NAMALWA (cell line): ENCODE measurements at regions not wholly inside any gene's neighbourhood (a gene's known extent, or its start where the extent isn't known, plus 50 kb on each side); places are given as distances from the start of the nearest gene placed in this dataset.
"Not testable (repeated sequence)": the region's sequence is repeated elsewhere in the genome, so short reads cannot be mapped to it uniquely, and the experiment has no call there.

Experiments
- DNase-seq: peaks from one replicate; pipeline ENCODE4 v3.0.0-alpha.2; 2015; ENCODE audit warnings: low spot score

DNA sequence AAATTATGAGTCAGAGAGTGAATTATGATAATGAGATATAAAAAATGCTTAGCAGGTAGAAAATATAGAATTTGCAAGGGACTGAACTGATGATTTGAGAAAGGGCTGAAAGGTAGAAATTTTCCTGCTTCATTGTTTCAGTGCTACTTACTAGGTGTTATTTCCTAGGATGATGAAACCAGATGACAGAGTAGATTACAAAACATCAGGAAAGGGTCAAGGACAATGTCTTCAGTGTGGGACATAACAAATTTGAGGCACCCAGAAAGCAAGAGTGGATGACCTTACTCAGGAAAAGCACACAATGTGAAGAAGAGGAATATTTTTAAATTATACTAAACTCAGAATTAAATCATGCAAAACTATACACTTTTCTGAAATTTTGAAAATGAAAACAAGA is 102.1 kb downstream of the SHCBP1 start:
- DNase-seq = no peak

DNA sequence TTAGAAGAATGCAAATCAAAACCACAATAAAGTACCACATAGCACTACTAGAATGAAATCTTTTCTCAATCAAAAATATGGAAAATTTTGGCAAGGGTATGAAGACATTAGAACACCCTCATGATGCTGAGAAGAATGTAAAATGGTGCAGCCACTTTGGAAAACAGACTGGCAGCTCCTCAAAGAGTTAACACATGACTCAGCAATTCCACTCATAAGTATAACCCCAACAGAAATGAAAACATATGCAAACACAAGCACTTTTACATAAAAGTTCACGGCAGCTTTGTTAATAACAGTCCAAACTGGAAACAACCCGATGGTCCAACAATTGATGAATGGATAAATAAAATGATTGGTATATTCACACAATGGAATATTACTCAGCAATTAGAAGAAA is 124.5 kb downstream of the SHCBP1 start:
- DNase-seq = no peak

DNA sequence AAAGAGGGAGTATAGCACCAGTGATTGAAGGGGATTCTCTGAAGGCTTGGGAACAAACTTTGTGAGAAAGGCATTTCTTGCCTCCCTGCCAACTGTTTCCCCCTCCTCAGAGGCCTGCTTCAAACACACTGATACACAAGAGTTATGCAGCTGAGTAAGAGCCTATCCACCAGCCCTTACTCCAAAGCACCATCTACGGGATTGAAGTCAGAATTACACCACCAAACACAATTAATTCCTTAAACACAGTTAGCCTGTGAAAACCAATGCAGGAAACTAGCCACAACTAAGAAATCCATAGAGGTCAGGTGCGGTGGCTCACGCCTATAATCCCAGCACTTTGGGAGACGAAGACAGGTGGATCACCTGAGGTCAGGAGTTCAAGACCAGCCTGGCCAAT is 138.3 kb downstream of the SHCBP1 start:
- DNase-seq = peak; percentile 21

DNA sequence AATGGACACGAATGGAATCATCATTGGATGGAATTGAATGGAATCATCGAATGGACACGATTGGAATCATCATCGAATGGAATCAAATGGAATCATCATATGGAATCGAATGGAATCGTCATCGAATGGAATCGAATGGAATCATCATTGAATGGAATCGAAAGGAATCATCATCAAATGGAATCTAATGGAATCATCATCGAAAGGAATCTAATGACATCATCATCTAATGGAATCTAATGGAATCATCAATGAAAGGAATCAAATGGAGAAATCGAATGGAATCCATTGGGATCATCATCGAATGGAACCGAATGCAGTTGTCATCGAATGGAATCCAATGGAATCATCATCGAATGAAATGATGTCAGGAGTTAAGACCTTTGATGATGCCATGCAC is 154.9 kb downstream of the SHCBP1 start:
- DNase-seq = no peak

DNA sequence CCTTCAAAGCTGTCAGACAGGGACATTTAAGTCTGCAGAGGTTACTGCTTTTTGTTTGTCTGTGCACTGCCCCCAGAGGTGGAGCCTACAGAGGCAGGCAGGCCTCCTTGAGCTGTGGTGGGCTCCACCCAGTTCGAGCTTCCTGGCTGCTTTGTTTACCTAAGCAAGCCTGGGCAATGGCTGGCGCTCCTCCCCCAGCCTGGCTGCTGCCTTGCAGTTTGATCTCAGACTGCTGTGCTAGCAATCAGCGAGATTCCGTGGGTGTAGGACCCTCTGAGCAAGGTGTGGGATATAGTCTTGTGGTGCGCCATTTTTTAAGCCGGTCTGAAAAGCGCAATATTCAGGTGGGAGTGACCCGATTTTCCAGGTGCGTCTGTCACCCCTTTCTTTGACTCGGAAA is 166.4 kb downstream of the SHCBP1 start:
- DNase-seq = not testable (repeated sequence)

DNA sequence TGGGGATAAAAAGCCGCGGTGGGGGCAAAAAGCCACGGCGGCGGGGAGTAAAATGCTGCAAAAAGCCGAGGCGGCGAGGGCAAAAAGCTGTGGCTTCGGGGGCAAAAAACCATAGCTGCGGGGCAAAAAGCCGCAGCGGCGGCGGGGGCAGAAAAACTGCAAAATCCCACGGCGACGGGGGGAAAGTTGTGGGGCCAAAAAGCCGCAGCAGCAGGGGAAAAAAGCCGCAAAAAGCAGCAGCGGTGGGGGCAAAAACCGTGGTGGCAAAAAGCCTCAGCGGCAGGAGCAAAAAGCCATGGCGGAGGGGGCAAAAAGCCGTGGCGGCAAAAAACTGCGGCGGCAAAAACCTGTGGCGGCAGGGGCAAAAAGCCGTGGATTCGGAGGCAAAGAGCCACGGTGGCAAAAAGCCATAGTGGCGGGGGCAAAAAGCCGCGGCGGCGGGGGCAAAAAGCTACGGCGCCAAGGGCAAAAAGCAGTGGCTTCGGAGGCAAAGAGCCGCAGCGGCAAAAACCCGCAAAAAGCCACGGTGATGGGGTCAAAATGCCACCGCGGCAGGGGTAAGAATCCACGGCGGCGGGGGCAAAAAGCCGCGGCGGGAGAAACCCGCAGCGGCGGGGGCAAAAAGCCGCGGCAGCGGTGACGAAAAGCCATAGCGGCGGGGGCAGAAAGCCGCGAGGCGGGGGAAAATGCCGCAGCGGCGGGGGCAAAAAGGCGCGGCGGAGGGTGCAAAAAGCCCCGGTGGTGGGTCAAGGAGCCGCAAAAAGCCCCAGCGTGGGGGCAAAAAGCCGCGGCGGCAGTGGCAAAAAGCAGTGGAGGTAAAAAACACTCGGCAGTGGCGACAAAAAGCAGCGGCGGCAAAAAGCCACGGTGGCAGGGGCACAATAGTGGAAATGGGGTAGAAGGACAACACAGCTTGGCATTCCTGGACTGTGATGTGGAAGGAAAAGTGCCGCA is 192.8 kb downstream of the SHCBP1 start:
- no peak for DNase-seq

DNA sequence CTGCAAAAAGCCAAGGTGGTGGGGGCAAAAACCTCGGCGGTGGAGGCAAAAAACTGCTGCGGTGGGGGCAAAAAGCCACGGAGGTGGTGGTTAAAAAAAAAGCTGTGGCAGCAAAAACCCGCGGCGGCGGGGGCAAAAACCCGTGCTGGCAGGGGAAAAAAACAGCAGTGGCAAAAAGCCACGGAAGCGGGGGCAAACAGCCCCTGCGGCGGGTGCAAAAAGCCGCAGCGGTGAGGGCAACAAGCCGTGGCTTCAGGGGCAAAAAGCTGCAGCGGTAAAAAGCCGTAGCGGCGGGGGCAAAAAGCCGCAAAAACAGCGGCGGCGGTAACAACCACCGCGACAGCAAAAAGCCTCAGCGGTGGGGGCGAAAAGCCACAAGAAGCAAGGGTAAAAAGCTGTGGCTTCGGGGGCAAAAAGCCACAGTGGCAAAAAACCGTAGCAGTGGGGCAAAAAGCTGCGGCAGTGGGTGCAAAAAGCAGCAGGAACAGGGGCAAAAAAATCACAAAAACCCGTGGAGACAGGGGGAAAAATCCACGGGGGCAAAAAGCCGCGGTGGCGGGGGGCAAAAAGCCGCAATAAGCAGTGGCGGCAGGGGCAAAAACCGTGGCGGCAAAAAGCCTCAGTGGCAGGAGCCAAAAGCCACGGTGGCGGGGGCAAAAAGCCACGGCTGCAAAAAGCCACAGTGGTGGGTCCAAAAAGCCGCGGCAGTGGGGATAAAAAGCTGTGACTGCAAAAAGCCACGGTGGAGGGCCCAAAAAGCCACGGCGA is 193.7 kb downstream of the SHCBP1 start:
- DNase-seq = no peak

DNA sequence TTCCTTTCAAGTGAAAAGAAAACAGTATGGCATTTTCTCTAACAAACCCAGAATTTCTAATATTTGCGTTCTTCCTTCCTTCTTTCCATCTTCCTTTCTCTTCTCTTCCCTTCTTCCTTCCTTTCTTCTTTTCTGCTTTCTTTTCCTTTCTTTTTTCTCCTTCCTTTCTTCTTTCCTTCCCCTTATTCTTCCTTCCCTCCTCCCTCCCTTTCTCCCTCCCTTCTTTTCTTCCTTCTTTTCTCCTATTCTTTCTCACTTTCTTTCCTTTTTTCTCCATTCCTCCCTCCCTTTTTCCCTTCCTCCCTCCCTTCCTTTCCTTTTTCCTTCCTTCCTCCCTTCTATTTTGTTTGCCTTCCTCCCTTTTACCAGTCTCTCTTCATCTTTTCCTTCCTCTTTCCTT is 194.8 kb downstream of the SHCBP1 start:
- DNase-seq = no peak

DNA sequence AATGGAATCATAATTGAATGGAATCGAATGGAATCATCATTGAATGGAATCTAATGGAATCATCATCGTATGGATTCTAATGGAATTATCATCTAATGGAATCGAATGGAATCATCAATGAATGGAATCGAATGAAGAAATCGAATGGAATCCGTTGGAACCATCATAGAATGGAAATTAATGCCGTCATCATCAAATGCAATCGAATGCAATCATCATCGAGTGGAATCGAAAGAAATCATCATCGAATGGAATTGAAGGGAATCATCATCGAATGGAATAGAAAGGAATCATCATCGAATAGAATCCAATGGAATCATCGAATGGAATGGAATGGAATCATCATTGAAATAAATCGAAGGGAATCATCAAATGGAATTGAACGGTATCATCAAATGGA is 217.2 kb downstream of the SHCBP1 start:
- DNase-seq = no peak

DNA sequence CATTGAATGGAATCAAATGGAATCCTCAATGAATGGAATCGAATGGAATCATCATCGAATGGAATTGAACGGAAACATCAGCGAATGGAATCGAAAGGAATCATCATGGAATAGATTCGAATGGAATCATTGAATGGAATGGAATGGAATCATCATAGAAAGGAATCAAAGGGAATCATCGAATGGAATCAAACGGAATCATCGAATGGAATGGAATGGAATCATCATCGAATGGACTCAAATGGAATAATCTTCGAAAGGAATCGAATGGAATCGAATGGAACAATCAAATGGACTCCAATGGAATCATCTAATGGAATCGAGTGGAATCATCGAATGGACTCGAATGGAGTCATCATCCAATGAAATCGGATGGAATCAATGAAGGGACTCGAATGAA is 222.6 kb downstream of the SHCBP1 start:
- not testable (repeated sequence) for DNase-seq

DNA sequence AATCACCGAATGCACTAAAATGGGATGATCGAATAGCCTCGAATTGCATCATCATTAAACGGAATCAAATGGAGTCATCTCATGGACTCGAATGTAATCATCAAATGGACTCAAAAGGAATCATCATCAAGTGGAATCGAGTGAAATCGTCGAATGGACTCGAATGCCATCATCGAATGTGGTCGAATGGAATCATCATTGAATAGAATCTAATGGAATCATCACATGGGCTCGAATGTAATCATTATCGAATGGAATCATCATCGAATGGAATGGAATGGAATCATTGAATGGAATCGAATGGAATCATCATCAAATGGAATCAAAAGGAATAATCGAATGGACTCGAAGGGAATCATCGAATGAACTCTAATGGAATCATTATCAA is 224.3 kb downstream of the SHCBP1 start:
- DNase-seq = peak; percentile 9

DNA sequence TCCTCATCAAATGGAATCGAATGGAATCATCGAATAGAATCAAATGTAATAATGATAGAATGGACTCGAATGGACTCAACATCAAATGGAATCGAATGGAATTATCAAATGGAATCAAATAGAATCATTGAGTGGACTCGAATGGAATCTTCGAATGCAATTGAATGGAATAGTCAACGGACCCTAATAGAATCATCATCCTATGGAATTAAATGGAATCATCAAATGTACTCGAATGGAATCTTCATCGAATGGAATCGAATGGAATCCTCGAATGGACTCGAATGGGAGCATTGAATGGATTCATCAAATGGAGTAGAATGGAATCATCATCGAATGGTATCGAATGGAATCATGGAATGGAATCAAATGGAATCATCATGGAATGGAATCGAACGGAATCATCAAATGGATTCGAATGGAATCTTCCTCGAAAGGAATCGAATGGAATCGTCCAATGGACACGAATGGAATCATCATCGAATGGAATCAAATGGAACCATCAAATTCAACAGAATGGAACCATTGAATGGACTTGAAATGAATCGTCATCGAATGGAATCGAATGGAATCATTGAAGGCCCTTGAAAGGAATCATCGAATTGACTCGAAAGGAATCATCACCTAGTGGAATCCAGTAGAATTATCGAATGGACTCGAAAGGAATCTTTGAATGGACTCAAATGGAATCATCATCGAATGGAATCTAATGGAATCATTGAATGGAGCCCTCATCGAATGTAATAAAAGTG is 224.9 kb downstream of the SHCBP1 start:
- DNase-seq = peak; percentile 37

DNA sequence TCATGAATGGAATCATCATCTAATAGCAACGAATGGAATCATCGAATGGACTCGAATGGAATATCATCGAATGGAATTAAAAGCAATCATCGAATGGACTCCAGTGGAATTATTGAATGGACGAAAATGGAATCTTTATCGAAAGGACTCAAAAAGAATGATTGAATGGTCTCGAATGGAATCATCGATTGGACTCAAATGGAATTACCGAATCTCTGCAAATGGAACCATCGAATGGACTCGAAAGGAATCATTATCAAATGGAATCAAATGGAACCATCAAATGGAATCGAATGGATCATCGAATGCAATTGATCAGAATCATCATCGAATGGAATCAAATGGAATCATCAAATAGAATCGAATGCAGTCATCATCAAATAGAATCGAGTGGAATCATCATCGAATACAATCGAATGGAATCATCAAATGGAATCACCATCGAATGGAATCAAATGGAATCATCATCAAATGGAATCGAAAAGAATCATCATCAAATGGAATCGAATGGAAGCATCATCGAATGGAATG is 225.7 kb downstream of the SHCBP1 start:
- DNase-seq = peak; percentile 44

DNA sequence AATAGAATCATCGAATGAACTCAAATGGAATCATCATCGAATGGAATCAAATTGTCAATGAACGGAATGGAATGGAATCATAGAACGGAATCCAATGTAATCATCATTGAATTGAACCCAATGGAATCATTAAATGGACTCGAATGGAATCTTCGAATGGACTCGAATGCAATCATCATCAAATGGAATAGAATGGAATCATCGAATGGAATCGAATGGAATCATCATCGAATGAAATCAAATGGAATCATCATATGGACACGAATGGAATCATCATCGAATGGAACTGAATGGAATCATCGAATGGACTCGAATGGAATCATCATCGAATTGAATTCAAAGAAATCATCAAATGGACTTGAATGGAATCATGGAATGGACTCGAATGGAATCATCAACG is 226.2 kb downstream of the SHCBP1 start:
- peak; percentile 65 for DNase-seq

DNA sequence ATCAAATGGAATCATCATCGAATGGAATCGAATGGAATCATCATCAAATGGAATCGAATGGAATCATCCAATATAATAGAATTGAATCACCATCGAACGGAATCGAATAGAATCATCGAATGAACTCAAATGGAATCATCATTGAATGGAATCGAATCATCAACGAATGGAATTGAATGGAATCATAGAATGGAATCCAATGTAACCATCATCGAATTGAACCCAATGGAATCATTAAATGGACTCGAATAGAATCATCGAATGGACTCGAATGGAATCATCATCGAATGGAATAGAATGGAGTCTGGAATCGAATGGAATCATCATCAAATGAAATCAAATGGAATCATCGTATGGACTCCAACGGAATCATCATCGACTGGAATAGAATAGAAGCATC is 227.0 kb downstream of the SHCBP1 start:
- peak; percentile 14 for DNase-seq

DNA sequence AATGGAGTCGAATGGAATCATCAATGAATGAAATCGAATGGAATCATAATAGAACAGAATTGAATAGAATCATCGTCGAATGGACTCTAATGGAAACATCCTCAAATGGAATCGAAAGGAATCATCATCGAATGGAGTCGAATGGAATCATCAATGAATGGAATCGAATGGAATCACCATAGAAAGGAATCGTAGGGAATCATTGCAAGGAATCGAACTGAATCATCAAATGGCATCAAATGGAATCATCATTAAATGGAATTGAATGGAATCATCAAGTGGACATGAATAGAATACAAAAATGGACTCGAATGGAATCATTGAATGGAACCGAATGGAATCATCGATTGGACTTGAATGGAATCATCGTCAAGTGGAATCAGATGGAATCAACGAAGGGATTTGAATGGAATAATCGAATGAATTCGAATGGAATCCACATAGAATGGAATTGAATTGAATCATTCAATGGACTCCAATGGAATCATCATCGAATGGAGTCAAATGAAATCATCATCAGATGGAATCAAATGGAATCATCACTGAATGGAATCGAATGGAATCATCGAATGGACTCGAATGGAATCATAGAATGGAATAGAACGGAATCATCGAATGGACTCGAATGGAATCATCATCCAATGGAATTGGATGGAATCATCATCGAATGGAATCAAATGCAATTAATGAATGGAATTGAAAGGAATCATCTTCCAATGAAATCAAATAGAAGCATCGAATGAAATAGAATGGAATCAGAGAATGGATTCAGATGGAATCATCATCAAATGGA is 228.1 kb downstream of the SHCBP1 start:
- DNase-seq = peak; percentile 55

DNA sequence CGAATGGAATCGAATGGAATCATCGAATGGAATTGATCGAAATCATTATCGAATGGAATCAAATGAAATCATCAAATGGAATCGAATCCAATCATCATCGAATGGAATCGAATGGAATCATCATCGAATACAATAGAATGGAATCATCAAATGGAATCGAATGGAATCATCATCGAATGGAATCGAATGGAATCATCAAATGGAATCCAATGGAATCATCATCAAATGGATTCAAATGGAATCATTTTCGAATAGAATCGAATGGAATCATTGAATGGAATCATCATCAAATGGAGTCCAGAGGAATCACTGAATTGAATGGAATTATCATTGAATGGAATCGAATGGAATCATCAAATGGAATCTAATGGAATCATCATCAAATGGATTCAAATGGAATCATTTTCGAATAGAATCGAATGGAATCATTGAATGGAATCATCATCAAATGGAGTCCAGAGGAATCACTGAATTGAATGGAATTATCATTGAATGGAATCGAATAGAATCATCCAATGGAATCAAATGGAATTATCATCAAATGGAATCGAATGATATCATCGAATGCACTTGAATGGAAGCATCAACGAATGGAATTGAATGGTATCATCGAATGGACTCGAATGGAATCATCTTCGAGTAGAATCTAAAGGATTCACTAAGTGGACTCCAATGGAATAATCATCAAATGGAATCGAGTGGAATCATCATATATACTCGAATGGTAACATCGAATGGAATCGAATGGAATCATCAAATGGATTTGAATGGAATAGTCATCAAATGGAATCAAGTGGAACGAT is 230.3 kb downstream of the SHCBP1 start:
- peak; percentile 40 for DNase-seq

DNA sequence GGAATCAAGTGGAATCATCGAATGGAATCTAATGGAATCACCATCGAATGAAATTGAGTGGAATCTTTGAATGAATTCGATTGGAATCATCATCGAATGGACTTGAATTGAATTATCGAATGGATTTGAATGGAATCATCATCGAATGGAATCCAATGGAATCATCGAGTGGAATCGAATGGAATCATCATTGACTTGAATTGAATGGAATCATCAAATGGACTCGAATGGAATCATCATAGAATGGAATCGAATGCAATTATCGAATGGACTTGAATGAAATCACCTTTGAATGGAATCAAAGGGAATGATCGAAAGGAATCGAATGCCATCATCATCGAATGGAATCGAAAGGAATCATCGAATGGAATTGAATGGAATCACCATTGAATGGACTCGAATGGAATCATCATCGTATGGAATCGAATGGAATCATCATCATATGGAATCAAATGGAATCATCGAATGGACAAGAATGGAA is 231.6 kb downstream of the SHCBP1 start:
- peak; percentile 93 for DNase-seq

DNA sequence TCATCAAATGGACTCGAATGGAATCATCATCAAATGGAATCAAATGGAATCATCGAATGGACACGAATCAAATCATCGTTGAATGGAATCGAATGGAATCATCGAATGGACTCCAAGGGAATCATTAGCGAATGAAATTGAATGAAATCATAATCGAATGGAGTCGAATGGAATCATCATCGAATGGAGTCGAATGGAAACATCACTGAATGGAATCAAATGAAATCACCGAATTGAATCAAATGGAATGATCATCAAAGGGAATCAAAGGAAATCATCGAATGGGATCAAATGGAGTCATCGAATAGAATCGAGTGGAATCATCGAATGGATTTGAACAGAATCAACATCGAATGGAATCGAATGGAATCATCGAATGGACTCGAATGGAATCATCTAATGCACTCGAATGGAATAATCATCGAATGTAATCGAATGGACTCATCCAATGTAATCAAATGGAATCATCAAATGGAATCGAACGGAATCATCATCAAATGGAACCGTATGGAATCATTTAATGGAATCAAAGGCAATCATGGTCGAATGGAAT is 232.2 kb downstream of the SHCBP1 start:
- DNase-seq = not testable (repeated sequence)

DNA sequence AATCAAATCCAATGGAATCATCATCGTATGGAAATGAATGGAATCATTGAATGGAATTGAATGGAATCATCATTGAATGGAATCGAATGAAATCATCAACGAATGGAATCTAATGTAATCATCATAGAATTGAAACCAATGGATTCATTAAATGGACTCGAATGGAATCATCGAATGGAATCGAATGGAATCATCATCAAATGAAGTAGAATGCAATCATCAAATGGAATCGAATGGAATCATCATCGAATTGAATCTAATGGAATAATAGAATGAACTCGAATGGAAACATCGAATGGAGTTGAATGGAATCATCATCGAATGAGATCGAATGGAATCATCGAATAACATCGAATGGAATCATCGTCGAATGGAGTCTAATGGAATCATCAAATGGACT is 232.8 kb downstream of the SHCBP1 start:
- DNase-seq = peak; percentile 61
